HG03159 (cell line): ENCODE measurements at regions not wholly inside any gene's neighbourhood (a gene's known extent, or its start where the extent isn't known, plus 50 kb on each side); places are given as distances from the start of the nearest gene placed in this dataset.
"Not testable (repeated sequence)": the region's sequence is repeated elsewhere in the genome, so short reads cannot be mapped to it uniquely, and the experiment has no call there.

Source experiments
- ATAC-seq: cut with Tn5 transposase; IDR thresholded peaks from one replicate; pipeline ENCODE4 v1.9.1; 2021; ENCODE audit warnings: mild to moderate bottlenecking, moderate library complexity; ENCODE audit not compliant: unreplicated experiment

- ATAC-seq, result no peak
These were observed 655.0 kb upstream of the ADARB2 start for GRCh38 chr10:2392145-2392812.

- no peak for ATAC-seq
These were observed 650.3 kb upstream of the ADARB2 start for GRCh38 chr10:2387672-2388071.

GRCh38 chr10:2387261-2387660, 649.9 kb upstream of the ADARB2 start:
- no peak for ATAC-seq

GRCh38 chr10:2380218-2380617, 642.9 kb upstream of the ADARB2 start:
- ATAC-seq, result no peak

GRCh38 chr10:2367083-2367482, 629.8 kb upstream of the ADARB2 start:
- ATAC-seq, result no peak

GRCh38 chr10:2366264-2366931, 629.1 kb upstream of the ADARB2 start:
- no peak for ATAC-seq

- ATAC-seq, result no peak
These were observed 625.0 kb upstream of the ADARB2 start for GRCh38 chr10:2362331-2362730.

- no peak for ATAC-seq
These were observed 621.3 kb upstream of the ADARB2 start for GRCh38 chr10:2358586-2358985.

- ATAC-seq, result no peak
These were observed 619.3 kb upstream of the ADARB2 start for GRCh38 chr10:2356670-2357069.

GRCh38 chr10:2351566-2351965, 614.2 kb upstream of the ADARB2 start:
- ATAC-seq, result no peak

GRCh38 chr10:2342206-2342605, 604.9 kb upstream of the ADARB2 start:
- no peak for ATAC-seq

- ATAC-seq, result no peak
These were observed 603.7 kb upstream of the ADARB2 start for GRCh38 chr10:2340831-2341647.

- ATAC-seq, result no peak
These were observed 598.3 kb upstream of the ADARB2 start for GRCh38 chr10:2335626-2336025.

GRCh38 chr10:2334575-2334974, 597.2 kb upstream of the ADARB2 start:
- no peak for ATAC-seq

- no peak for ATAC-seq
These were observed 591.8 kb upstream of the ADARB2 start for GRCh38 chr10:2329082-2329481.

GRCh38 chr10:2326411-2326810, 589.1 kb upstream of the ADARB2 start:
- ATAC-seq, result no peak

- not testable (repeated sequence) for ATAC-seq
These were observed 577.7 kb upstream of the ADARB2 start for GRCh38 chr10:2315045-2315485.

GRCh38 chr10:2306081-2306480, 568.8 kb upstream of the ADARB2 start:
- no peak for ATAC-seq

GRCh38 chr10:2303169-2303568, 565.8 kb upstream of the ADARB2 start:
- ATAC-seq, result no peak

GRCh38 chr10:2301227-2301626, 563.9 kb upstream of the ADARB2 start:
- no peak for ATAC-seq

- no peak for ATAC-seq
These were observed 562.9 kb upstream of the ADARB2 start for GRCh38 chr10:2300231-2300630.
